ENCODE measurements at regions not wholly inside any gene's neighbourhood (a gene's known extent, or its start where the extent isn't known, plus 50 kb on each side); places are given as distances from the start of the nearest gene placed in this dataset.

DNA sequence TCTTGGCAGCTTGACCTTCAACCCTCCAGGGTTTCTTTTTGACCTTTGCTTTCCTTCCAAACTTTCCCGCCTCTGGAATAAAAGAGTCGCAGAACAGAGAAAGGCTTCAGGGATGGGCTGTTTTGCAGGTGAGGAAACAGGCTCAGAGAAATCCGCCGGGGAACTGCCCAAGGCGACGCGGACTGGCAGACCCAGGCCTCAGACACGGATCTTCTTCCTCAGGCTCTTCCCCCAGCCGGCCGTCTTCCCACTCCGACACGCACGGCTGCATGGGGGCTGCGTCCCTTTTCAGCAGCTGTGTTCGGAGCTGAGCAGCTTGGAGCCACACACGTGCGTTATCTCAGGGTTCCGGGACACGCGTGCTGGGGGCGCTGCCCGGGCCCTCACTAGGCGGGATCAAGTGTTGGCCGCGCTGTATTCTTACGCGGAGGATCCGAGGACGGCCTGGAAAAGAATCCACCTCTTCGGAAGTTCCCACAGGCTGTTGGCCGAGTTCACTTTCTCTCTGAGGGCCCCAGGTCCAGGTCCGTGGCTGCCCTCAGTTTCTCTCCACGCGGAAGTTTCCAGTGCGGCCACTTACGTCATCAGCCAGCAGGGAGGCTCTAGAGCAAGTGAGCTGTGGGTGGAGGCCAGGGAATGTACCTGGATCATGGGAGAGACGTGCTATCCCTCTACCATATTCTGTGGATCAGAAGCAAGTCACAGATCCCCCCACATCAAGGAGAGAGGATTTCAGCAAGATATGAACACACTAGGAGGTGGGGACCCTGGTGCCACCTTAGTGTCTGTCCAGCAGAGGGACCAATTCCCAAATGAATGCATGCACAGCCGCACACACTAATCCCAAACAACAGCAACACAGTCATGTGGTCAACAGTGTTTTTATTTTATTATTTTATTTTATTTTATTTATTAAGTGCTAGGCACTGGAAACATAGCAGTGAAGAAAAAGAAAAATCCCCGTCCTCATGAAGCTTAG is 100.4 kb downstream of the ING1 start:
- peaks cover 0 to 15% of the 10 kb centered on the region in 2 experiments; a peak in 2 of 5 replicates for H3K4me1 ChIP-seq (replicated peaks in 1 of 2; ENCODE audit: control insufficient read depth in 2 of 2, insufficient read depth in 2 of 2, low read length in 2 of 2)
- no peak overlapping the region for H3K27ac ChIP-seq (ENCODE audit: extremely low read depth, low read depth, low read length)
- TF ChIP-seq, protein P1, sequence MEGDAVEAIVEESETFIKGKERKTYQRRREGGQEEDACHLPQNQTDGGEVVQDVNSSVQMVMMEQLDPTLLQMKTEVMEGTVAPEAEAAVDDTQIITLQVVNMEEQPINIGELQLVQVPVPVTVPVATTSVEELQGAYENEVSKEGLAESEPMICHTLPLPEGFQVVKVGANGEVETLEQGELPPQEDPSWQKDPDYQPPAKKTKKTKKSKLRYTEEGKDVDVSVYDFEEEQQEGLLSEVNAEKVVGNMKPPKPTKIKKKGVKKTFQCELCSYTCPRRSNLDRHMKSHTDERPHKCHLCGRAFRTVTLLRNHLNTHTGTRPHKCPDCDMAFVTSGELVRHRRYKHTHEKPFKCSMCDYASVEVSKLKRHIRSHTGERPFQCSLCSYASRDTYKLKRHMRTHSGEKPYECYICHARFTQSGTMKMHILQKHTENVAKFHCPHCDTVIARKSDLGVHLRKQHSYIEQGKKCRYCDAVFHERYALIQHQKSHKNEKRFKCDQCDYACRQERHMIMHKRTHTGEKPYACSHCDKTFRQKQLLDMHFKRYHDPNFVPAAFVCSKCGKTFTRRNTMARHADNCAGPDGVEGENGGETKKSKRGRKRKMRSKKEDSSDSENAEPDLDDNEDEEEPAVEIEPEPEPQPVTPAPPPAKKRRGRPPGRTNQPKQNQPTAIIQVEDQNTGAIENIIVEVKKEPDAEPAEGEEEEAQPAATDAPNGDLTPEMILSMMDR (IDR thresholded peaks at IDR 0.05 in 2 of 3, conservative IDR thresholded peaks at IDR 0.05 in 1 of 3; ENCODE audit: insufficient read depth in 2 of 3, low read depth in 1 of 3, low read length in 3 of 3) = peak; percentile 4 to 40 (median 30); a peak in 3 of 6 replicates
- TF ChIP-seq NEUROD1 (IDR thresholded peaks at IDR 0.05; ENCODE audit: borderline replicate concordance, low read depth, low read length, partially characterized antibody) (no peak), ZNF717 (CRISPR knock-in tag; IDR thresholded peaks at IDR 0.05) (no peak)
- POLR2A ChIA-PET = interaction anchor here (0.6 kb wide), 1 partner anchor 99 kb away, joined by 4 read pairs; no protein-coding TSS in a partner anchor
- H4K20me1 ChIP-seq (replicated peaks; ENCODE audit: control insufficient read depth, insufficient read depth, low read length) = no peaks in the 10 kb centered on the region
- H3K9ac ChIP-seq (ENCODE audit: insufficient read depth in 1 of 2, low read depth in 2 of 2, low read length in 2 of 2) = no peak overlapping the region
- H3K36me3 ChIP-seq (ENCODE audit: control insufficient read depth, insufficient read depth, low read length) = no peaks in the 10 kb centered on the region
- ATAC-seq (peak; percentile 72), DNase-seq (ENCODE audit: extremely low read depth in 1 of 4, low spot score in 3 of 4) (peak in 3 of 4 experiments; percentile 12 to 19 (median 15)), FAIRE-seq (no peak)
- no peak overlapping the region for H2AFZ ChIP-seq (ENCODE audit: low read depth, low read length)
- peaks cover 7 to 31% of the 10 kb centered on the region in 2 experiments; a peak in 3 of 5 replicates for H3K27me3 ChIP-seq (ENCODE audit: control insufficient read depth in 2 of 2, insufficient read depth in 2 of 2, low read length in 2 of 2)
- H3K4me3 ChIP-seq = no peak overlapping the region
- 43% methylated on average over 24 of the region's 39 CpGs for WGBS (ENCODE audit: insufficient coverage, low coverage, missing lambda C conversion rate)
- no peak overlapping the region for H3K4me2 ChIP-seq (ENCODE audit: insufficient read depth, low read length)
- intact Hi-C loops (cut with micrococcal nuclease) = loop anchor here (10.0 kb wide), 1 partner anchor 99 kb away; the partner anchor contains the start of gene ING1
- H3K79me2 ChIP-seq (ENCODE audit: control insufficient read depth, insufficient read depth, low read length) = no peaks in the 10 kb centered on the region
- BruUV-seq (replicated peaks) = no TSS peak
- no peaks in the 10 kb centered on the region for H3K9me1 ChIP-seq (ENCODE audit: control insufficient read depth, insufficient read depth, low read length)
- H3K9me3 ChIP-seq (replicated peaks; ENCODE audit: control insufficient read depth, insufficient read depth, low read depth, low read length) = no peaks in the 10 kb centered on the region
- in situ Hi-C loops (cut with MboI) = loop anchor here (10.0 to 25.0 kb wide), 2 partner anchors 248 to 349 kb away; no protein-coding TSS in a partner anchor
- CTCF ChIA-PET (ENCODE audit: low intra/inter-chr PET ratio) = no interaction called here
